Posterior vena cava (tissue), 2 donors: ENCODE measurements at regions not wholly inside any gene's neighbourhood (a gene's known extent, or its start where the extent isn't known, plus 50 kb on each side); places are given as distances from the start of the nearest gene placed in this dataset.

Experiments used
- DNase-seq: peaks from one replicate; pipeline ENCODE4 v3.0.0-alpha.2; 2020; ENCODE audit warnings: low spot score
- intact Hi-C, 2 donors: fragments of 100-400 bp; cut with DNase I; formaldehyde crosslinking; loops; one replicate each; pipeline versions ENCODE4 v1.14.1 to v1.14.2; 2022 to 2023
- donor health status: DM: yes; HTN: yes; CAD: no.
- donor health status: DM: yes; HTN: yes; CAD: no.

DNA sequence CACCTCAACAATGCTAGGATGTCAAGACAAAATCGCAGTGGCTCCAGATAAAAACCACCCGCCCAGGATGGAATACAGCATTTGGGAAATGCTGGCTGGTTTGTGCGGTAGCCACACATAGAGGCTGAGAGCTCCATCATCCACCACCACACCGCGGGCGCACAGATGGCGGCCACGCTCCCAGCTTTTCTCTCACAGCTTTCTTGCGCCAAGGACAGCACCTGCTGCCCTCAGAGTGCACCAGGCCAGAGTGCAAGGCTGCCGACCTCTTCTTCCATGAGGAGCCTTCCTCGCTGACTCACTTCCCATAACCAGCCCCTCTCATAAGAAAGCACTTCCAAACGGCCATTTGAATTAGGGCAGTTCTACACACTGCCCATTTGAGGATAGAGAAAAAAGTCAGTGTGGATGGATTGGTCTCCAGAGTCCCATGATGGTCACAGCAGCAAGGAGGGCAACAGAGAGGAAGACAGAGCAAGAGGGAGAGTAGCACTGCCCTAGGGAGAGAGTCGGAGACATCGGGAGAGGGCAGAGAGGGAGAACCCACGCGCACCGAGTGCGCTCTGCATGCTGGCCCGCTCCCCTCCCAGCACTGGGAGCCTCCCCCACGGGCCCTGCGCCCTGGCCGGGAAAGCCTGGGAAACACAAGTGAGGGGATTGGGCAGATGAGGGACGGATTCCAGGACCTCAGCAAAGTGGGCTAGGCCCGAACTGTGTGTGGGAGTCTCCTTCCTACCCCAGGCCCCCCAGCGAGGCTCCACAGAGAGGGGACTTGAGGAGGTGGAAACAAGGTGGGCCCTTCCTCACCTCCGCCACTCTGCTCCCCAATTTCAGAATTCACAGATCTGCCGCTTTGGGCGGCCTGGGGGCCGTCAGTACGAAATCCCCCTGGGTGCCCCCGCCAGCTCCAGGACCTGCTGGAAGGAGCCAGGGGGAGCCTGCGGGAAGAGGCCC lies 156.9 kb downstream of the USP12 start:
- DNase-seq = peak; percentile 48
- intact Hi-C loops = no loop called here

DNA sequence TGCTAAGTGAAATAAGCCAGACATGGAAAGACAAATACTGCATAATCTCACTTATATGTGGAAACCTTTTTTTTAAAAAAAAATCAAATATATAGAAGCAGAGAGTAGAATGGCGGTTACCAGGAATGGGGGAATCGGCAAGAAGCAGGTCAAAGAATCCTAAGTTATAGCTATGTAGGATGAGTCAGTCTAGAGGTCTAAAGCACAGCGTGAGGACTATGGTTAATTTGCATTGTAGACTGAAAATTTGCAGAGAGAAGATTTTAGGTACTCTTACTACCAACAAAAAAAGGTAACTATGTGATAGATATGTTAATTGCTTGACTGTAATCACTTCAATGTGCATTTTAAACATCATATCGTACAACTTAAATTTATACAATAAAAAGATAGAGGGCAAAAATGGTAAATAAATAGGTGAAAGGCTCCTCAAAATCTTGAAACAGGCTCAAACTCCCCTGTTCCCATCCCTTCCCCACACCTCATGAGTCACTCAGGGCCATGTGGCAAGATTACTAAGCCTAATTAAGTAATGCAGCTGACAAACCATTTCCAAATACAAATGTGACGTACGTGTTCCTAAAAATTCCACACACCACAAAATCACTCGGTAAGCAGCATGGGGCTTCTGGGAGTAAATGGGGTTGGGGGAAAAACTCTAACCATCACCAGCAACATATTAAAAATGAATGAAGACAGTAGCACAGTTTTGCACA lies 159.0 kb downstream of the USP12 start:
- intact Hi-C loops = no loop called here
- DNase-seq = no peak

DNA sequence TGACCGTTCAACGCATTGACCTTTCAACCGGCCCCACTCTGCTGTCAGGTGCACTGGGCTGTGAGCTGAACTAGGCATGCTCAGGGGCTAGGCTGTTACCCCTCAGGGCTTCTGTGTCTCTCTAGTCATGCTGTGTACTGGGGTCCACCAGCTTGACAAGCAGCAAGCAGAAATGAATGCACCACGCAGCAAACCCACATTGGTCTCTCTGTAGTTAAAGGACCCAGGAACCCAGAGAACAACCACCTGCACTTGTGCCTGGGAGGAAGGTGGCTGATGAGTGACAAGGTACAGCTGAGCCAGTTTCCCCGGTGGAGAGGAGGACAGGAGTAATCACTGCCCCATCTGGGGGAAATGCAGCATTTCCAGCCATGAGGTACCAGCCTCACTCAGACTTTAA lies 159.9 kb downstream of the USP12 start:
- DNase-seq = no peak
- intact Hi-C loops = no loop called here

DNA sequence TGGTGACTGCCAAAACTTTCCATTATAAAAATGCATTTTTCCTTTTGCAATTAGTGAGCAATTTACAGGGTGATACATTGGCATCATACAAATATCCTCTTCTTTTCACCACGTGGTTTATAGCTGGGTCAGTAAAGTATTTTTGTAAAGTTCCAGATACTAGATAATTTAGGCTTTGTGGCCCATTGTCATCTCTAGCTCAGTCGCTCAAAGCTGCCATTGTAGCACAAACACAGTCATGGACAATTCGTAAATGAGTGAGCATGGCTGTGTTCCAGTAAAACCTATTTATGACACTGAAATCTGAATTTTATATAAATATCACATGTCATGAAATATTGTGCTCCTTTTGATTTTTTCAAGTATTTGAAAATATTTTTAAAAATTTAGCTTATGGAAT lies 162.9 kb downstream of the USP12 start:
- no peak for DNase-seq
- intact Hi-C loops = no loop called here

DNA sequence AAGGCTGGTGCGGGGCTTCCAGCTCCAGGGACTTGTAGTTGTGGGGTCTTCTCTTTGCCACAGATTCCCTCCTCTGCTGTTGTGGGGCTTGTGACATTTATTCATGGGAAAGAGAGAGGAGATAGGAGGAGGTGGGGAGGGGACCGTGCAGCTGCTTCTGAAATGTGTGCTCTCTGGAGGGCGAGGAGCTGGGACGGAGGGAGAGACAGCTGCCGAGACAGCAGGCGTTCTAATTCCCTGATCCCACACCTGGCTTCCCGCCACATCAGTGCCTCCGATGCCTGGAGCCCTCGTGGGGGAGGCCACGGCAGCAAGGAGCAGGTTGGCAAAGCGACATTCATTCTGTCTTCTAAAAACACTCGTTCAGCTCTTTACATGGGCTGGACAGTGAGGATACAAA lies 164.4 kb downstream of the USP12 start:
- intact Hi-C loops = no loop called here

DNA sequence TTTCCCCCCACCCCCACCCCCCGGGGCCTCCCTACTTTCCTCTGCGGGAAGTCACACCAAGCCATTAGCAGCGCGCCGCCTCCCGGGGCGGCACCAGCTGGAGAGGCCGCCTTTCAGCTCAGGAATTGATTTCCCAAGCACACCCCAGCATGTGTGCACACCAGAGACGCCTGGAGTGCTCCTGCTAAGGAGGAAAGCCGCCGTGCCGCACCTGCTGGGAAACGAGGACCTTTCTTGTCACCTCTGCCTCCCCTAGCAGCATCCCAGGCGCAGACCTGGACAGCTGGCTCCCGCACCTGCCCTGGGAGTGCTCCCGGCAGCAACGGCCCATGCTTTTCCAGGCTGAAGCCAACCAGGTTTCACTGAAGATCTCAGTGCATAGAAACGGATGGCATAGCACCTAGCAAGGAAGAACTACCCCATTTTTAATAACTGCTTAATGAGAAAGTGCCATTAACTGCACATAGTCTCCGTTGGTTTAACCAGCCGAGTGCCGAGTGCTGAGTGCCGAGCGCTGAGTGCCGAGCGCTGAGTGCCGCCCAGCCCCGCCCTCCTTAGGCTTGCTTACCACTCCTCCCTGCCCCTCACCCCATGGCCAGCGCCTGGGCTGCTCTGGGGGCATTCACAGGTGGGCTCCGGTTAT lies 165.0 kb downstream of the USP12 start:
- intact Hi-C loops = no loop called here
- DNase-seq = no peak

More for the DNA sequence above, 164.4 kb downstream of the USP12 start:
- DNase-seq = no peak

DNA sequence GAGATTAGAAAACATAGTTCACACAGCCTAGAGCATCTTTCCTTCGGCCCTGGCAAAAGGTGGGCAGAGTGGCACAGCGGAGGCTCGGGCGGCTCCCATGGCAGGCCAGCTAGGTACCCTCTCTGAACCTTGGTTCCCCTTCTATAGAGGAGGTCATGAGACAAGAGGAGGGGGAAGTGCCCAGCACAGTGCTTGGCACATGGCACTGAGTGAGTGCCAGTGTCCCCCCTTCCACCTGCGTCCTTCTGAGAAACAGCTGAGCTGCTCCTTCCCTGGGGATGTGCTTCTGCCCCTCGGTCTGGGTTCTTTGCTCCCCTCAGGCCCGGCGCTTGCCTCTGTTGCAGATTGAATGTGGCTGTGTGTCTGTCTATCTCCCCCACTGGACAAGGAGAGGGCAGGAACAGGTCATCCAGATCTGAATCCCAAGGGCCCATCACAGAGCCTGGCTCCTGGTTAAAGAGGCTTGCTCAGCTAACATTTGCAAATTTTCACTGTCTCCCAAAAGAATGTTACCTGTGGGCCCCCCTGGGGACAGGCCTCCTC lies 165.6 kb downstream of the USP12 start:
- no peak for DNase-seq
- intact Hi-C loops = no loop called here

DNA sequence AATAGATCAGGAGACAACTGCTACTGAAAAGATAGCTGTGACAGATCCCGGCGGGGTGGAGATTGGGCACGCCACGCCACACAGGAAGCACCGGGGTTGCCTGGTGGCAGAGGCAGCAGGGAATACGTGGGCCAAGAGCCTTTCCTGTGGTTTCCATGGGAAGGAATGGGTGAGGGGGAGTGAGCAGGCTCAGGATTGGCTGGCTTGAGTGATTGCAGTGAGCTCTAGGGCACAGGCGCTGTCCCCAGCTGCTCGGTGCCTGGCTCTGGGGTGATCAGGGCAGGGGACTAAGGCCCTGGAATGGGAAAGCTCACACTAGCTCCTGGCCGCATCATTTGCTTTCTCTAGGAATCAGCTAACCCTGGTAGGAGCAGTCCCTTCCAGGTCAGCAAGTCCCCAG lies 166.1 kb downstream of the USP12 start:
- no peak for DNase-seq
- intact Hi-C loops = no loop called here

DNA sequence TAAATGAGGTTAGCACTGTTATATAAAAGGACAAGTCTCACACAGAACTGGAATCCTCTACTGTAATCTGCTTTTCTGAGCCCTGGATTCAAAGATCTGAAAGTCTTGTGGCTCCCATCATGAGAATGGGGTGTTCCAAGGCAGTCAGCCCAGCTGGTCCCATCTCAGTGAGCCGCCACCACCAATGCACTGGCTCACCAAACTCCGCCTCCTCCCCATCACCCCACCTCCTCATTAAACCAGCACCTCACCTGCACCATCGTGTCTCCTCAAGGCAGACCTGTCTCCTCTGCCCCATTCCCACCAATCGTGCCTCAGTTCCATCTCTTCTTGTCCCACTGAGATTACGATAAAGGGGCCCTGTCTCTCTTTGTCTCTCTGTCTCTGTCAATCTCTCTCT lies 166.7 kb downstream of the USP12 start:
- DNase-seq = no peak
- intact Hi-C loops = no loop called here

DNA sequence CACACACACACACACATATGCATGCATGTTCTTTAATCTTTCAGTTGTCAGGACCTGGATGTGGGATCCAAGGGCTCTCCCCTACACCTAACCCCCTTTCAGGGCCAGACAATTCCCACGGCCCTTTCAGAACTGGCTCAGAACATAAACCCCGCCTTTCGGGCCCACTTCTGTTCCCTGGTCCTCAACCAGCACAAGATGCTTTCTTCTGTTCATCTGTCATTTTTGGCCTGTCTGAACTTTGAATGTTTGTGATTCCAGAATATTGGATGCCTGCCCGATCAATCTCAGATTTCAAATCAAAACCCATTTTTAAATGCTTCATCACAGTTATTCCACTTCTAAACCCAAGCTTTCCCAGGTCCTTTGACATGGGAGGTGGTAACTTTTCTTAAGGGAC lies 167.3 kb downstream of the USP12 start:
- DNase-seq = no peak
- intact Hi-C loops = no loop called here

DNA sequence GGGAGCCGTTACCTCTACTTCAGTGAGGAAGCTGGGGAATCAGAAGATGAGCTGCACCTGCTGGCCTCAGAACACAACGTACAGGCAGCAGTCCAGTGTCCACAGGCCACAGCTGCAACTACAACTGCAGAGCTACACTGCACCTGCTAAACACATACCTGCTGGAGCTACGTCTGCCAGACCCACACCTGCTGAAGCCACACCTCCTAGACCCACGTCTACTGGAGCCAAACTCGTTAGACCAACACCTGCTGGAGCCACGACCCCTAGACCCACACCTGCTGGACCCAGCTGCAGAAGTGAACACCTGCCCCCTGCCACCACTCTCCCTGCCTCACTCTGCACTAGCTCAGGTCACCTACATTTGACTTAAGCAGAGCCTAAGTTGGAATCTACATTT lies 169.9 kb downstream of the USP12 start:
- peak; percentile 49 for DNase-seq
- intact Hi-C loops = no loop called here

DNA sequence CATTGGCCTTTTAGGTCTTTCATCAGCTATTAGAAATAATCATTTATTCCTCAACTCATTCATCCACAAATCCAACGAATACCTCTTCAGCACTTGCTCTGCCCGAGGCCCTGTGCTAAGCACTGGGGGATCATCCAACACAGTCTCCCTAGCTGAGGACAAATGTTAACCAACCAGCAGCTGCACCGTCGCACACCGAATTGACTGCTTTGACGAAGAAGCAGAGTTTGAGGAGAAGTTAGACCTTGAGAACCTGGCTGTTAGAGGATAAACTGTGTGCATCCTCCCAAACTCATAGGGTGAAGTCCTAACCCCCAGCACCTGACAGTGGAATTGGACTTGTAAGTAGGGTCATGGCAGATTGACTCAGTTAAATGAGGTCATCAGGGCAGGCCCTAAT lies 170.9 kb downstream of the USP12 start:
- DNase-seq = peak; percentile 47
- intact Hi-C loops = no loop called here

DNA sequence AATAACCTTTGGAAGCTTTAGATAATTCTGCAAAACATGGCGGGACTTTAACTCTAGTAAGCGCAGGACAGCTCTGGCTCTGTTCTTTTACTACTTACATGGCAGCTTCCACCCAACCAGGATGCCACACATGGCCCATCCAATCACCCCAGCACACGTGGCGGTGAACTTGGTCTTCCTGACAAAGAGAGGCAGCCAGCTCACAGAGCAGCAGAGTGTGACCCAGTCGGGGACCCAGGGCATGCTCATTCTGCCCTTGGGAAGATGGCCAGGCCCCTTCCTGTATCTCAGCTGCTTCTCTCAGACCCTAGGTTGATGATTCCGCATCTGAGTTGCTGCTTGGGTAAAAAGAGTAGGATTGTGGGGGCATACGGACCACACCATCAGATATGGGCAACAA lies 172.1 kb downstream of the USP12 start:
- intact Hi-C loops = no loop called here
- DNase-seq = peak; percentile 50

DNA sequence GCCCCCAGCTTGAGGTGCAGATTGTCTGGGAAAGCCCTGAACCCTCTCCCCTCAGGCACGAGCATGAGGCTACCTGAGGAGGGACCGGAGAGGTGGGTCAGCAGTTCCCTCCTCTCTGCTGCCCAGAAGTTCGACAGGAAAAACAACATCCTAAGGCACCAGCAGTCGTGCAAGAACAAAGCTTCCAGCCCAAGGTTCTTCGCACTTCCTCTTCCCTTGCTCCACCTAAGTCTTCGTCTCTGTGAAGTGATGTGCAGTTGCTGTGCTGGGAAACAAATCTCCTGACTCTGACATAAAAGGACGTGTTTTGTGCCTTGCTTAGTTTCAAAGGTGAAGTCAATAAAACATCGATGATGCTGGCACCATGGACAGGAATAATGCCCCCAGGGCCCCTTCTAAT lies 173.3 kb downstream of the USP12 start:
- no peak for DNase-seq
- intact Hi-C loops = no loop called here

DNA sequence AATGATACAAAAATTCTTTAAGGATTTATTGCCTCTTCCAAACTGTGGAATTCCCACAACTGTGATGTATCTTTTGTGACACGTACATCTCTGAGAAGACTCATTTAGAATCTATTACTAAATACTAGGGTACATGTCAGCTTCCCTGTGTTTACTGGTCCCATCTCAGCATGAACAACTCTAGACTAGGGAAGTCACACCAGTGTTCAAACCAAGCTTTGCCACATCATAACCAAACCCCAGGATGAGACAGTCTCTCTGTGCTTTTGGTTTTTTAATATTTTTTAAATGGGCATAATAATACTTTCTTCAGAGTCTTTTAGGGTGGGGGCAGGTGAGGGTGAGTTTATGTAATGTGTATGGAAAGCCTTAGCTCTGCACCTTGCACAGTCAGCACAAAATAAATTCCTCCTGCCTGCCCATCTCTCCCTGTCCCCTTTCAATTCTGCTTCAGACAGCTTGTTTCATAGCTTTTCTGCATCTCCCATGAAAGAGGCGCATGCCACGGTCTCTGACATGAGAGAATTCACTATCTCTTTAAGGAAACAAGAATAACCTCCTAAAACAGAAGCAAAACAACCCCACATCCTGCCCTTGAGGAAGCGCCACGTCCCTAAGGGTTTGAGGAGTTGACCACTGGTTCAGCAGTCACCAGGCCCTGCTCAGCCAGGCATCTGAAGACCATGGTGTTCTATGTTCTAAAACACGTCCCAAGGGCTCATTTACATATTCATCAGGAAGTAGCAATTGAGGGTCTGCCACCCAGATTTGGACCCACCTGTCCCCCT lies 174.5 kb downstream of the USP12 start:
- intact Hi-C loops = no loop called here
- peak; percentile 44 for DNase-seq

DNA sequence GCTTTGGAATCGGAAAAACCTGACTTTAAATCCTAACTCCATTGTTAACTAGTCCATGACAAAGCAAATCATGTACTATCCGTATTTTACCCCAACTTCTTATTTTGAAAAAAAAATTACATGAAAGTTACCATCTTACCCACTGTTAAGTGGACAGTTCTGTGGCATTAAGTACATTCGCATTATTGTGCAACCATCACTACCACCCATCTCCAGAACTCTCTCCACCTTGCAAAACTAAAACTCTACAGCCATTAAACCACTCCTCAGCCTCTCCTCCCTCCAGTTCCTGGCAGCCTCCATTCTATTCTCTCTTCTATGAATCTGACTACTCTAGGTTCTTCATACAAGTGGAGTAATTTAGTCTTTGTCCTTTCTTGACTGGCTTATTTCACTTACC lies 176.5 kb downstream of the USP12 start:
- DNase-seq = no peak
- intact Hi-C loops = no loop called here

DNA sequence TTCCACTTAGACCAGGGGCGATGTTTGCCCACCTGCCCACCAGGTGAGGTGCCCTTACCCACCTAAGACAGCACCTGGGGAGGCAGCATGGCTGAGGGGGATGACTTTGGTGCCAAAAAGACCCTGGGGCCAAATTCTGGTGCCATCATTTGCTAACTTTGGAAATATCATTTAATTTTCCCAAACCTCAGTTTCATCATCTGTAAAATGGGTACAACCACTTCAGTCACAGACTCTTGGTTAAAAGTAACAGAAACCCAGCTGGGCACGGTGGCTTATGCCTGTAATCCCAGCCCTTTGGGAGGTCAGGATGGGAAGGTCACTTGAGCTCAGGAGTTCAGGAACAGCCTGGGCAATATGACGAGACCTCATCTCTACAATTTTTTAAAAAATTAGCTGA lies 177.8 kb downstream of the USP12 start:
- intact Hi-C loops = loop anchor here in 1 of 2 donors (5.0 kb wide), 1 partner anchor 179 kb away; the partner anchor contains the start of gene USP12
- DNase-seq = peak; percentile 24

DNA sequence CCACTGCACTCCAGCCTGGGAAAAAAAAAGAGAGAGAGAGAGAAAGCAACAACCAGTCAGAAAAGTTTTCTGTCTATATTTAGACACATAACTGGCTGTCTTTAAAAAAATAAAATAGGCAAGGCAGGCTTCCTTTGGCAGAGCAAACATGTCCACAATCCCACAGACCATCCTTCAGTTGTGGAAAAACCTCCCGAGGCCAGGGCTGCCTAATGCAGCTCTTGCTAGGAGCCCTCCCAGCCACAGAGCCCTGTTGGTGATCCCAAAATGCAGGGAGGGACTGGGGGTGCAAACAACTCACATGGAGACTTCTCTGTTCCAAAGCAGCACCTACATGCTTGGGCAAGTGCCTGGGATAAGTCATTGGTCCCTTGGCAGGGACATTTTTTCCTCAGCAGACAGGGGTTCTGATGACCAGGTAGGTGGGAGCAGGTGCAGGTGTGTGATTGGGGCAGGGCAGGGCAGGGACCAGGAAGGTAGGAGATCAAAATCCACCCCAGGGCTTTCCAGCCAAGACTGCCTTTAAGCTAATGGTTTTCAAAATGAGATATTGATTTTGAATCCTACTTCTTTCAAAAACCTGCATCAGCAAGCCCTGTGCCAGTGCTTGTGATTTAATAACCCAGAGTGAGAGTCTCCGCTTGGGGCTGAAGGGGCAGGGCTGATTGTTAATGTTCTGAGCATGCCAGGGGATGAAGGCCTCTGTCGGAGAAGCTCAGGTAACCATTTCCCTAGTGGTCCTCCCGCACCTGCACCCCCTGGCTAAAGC lies 178.5 kb downstream of the USP12 start:
- intact Hi-C loops = loop anchor here in 1 of 2 donors (5.0 kb wide), 1 partner anchor 179 kb away; the partner anchor contains the start of gene USP12
- peak; percentile 24 for DNase-seq
